ENCODE measurements at regions not wholly inside any gene's neighbourhood (a gene's known extent, or its start where the extent isn't known, plus 50 kb on each side); places are given as distances from the start of the nearest gene placed in this dataset.

DNA sequence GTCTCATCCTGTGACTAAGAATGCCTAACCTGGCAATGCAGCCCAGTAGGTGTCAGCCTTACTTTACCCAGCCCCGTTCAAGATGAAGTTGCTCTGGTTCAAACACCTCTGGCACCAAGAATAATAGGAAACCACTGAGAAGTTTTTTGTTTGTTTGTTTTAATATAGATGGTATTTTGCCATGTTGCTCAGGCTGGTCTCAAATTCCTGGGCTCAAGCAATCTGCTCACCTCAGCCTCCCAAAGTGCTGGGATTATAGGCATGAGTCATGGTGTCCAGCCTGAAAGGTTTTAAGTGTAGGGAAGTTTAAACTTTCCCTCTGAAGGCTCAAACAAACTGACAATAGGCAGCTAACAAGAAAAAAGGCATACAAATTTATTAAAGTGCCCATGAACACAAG, 51.2 kb upstream of the ABCC4 start:
- no peak for TF ChIP-seq POLR2A (IDR thresholded peaks at IDR 0.05)
- TF ChIP-seq, protein P1, sequence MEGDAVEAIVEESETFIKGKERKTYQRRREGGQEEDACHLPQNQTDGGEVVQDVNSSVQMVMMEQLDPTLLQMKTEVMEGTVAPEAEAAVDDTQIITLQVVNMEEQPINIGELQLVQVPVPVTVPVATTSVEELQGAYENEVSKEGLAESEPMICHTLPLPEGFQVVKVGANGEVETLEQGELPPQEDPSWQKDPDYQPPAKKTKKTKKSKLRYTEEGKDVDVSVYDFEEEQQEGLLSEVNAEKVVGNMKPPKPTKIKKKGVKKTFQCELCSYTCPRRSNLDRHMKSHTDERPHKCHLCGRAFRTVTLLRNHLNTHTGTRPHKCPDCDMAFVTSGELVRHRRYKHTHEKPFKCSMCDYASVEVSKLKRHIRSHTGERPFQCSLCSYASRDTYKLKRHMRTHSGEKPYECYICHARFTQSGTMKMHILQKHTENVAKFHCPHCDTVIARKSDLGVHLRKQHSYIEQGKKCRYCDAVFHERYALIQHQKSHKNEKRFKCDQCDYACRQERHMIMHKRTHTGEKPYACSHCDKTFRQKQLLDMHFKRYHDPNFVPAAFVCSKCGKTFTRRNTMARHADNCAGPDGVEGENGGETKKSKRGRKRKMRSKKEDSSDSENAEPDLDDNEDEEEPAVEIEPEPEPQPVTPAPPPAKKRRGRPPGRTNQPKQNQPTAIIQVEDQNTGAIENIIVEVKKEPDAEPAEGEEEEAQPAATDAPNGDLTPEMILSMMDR (IDR thresholded peaks at IDR 0.05), result peak in 1 of 4 donors; percentile 11

Measured in right lobe of liver (tissue), 4 donors.